Upper lobe of right lung (tissue), 1 donor: ENCODE measurements at regions not wholly inside any gene's neighbourhood (a gene's known extent, or its start where the extent isn't known, plus 50 kb on each side); places are given as distances from the start of the nearest gene placed in this dataset.
A peak's percentile ranks its signal among the peaks of the same experiment; 100 is the strongest.

Experiments
- ATAC-seq: fragments of 200-7000 bp; cut with Tn5 transposase; one replicate; pipeline ENCODE4 v1.9.1; 2020; ENCODE audit warnings: mild to moderate bottlenecking, moderate library complexity
- DNase-seq: peaks from one replicate; pipeline ENCODE4 v3.0.0-alpha.2; 2020
- H3K27ac ChIP-seq: fragments of 200-600 bp; one replicate; pipeline ENCODE4 v1.8.0; 2022
- H3K27me3 ChIP-seq: fragments of 200-600 bp; one replicate; pipeline ENCODE4 v1.8.0; 2022; ENCODE audit warnings: mild to moderate bottlenecking
- H3K36me3 ChIP-seq: fragments of 200-600 bp; one replicate; pipeline ENCODE4 v1.8.0; 2022
- H3K4me1 ChIP-seq: fragments of 200-600 bp; one replicate; pipeline ENCODE4 v1.8.0; 2022
- H3K4me3 ChIP-seq: fragments of 200-600 bp; one replicate; pipeline ENCODE4 v1.8.0; 2022; ENCODE audit warnings: mild to moderate bottlenecking
- H3K9me3 ChIP-seq: fragments of 200-600 bp; one replicate; pipeline ENCODE4 v1.8.0; 2022
- CTCF ChIP-seq: fragments of 200-600 bp; IDR thresholded peaks from one replicate; pipeline ENCODE4 v1.8.0; 2022; ENCODE audit warnings: antibody characterized with exemption
- intact Hi-C: fragments of 100-400 bp; cut with DNase I; formaldehyde crosslinking; loops from one replicate; pipeline ENCODE4 v1.11.0; 2022
- donor health status: DM: no; HTN: yes; CAD: no; lungs with severe emphysema.

GRCh38 chr5:111932199-111932598 is 175.2 kb upstream of the NREP start:
- intact Hi-C loops, result no loop called here
- DNase-seq (no peak), ATAC-seq (no peak)
- no peak overlapping the region for H3K27ac ChIP-seq
- TF ChIP-seq CTCF, result no peak
- no peaks in the 10 kb centered on the region for H3K36me3 ChIP-seq
- H3K4me1 ChIP-seq, result peaks cover 13% of the 10 kb centered on the region
- no peaks in the 10 kb centered on the region for H3K27me3 ChIP-seq
- no peaks in the 10 kb centered on the region for H3K9me3 ChIP-seq
- no peak overlapping the region for H3K4me3 ChIP-seq

GRCh38 chr5:111931655-111932054 is 174.7 kb upstream of the NREP start:
- Histone ChIP-seq H3K36me3 (no peaks in the 10 kb centered on the region), H3K27ac (no peak overlapping the region), H3K27me3 (no peaks in the 10 kb centered on the region), H3K4me1 (peaks cover 13% of the 10 kb centered on the region), H3K9me3 (no peaks in the 10 kb centered on the region), H3K4me3 (no peak overlapping the region)
- ATAC-seq (no peak), DNase-seq (no peak)
- intact Hi-C loops, result no loop called here
- no peak for TF ChIP-seq CTCF

- DNase-seq, result no peak
- no peak for TF ChIP-seq CTCF
- Histone ChIP-seq H3K4me3 (no peak overlapping the region), H3K27ac (no peak overlapping the region), H3K4me1 (peaks cover 13% of the 10 kb centered on the region), H3K36me3 (no peaks in the 10 kb centered on the region), H3K9me3 (no peaks in the 10 kb centered on the region), H3K27me3 (no peaks in the 10 kb centered on the region)
- intact Hi-C loops, result no loop called here
- ATAC-seq, result peak; percentile 62
These were observed 174.0 kb upstream of the NREP start for GRCh38 chr5:111930905-111931461.

GRCh38 chr5:111930449-111930848 is 173.5 kb upstream of the NREP start:
- peaks cover 13% of the 10 kb centered on the region for H3K4me1 ChIP-seq
- intact Hi-C loops, result no loop called here
- H3K36me3 ChIP-seq, result no peaks in the 10 kb centered on the region
- H3K9me3 ChIP-seq, result no peaks in the 10 kb centered on the region
- DNase-seq (no peak), ATAC-seq (peak; percentile 43)
- H3K27ac ChIP-seq, result no peak overlapping the region
- TF ChIP-seq CTCF, result no peak
- H3K4me3 ChIP-seq, result no peak overlapping the region
- no peaks in the 10 kb centered on the region for H3K27me3 ChIP-seq

GRCh38 chr5:111929867-111930266 is 172.9 kb upstream of the NREP start:
- no peak overlapping the region for H3K4me3 ChIP-seq

More at GRCh38 chr5:111929867-111930266, 172.9 kb upstream of the NREP start:
- Histone ChIP-seq H3K36me3 (no peaks in the 10 kb centered on the region), H3K27ac (no peak overlapping the region), H3K4me1 (peaks cover 13% of the 10 kb centered on the region), H3K9me3 (no peaks in the 10 kb centered on the region), H3K27me3 (no peaks in the 10 kb centered on the region)
- no peak for TF ChIP-seq CTCF
- DNase-seq (no peak), ATAC-seq (peak; percentile 67)
- intact Hi-C loops, result no loop called here
